ENCODE measurements at regions not wholly inside any gene's neighbourhood (a gene's known extent, or its start where the extent isn't known, plus 50 kb on each side); places are given as distances from the start of the nearest gene placed in this dataset.

- ATAC-seq (no peak), DNase-seq (no peak)
- H3K36me3 Mint-ChIP-seq, result peaks cover 0 to 16% (median 7%) of the 10 kb centered on the region in 3 donors
- peaks cover 6 to 39% (median 23%) of the 10 kb centered on the region in 5 donors for H3K27me3 Mint-ChIP-seq
- no peak overlapping the region for H3K27ac Mint-ChIP-seq
- POLR2A ChIA-PET, result no interaction called here
- no peak overlapping the region for H3K4me3 Mint-ChIP-seq
- no peaks in the 10 kb centered on the region for H3K4me1 Mint-ChIP-seq
- H3K9me3 Mint-ChIP-seq, result peaks cover 8 to 35% (median 16%) of the 10 kb centered on the region in 9 donors
Measured at GRCh38 chr2:11043245-11043644, 112.0 kb upstream of the SLC66A3 start.

GRCh38 chr2:11044201-11044600, 111.1 kb upstream of the SLC66A3 start:
- Mint-ChIP-seq H3K9me3 (peaks cover 7 to 25% (median 11%) of the 10 kb centered on the region in 9 donors), H3K27ac (no peak overlapping the region), H3K4me1 (no peaks in the 10 kb centered on the region), H3K27me3 (peaks cover 6 to 47% (median 25%) of the 10 kb centered on the region in 5 donors), H3K4me3 (no peak overlapping the region), H3K36me3 (peaks cover 0 to 9% (median 4%) of the 10 kb centered on the region in 3 donors)
- ATAC-seq (no peak), DNase-seq (no peak)
- POLR2A ChIA-PET, result no interaction called here

GRCh38 chr2:11045294-11045693, 110.0 kb upstream of the SLC66A3 start:
- DNase-seq, result no peak
- POLR2A ChIA-PET, result no interaction called here
- peaks cover 6 to 40% (median 21%) of the 10 kb centered on the region in 5 donors for H3K27me3 Mint-ChIP-seq
- H3K4me3 Mint-ChIP-seq, result no peak overlapping the region
- peaks cover 0 to 15% (median 2%) of the 10 kb centered on the region in 9 donors for H3K9me3 Mint-ChIP-seq
- H3K27ac Mint-ChIP-seq, result no peak overlapping the region
- H3K36me3 Mint-ChIP-seq, result no peaks in the 10 kb centered on the region
- ATAC-seq, result no peak
- H3K4me1 Mint-ChIP-seq, result no peaks in the 10 kb centered on the region

- ATAC-seq (no peak), DNase-seq (no peak)
- Mint-ChIP-seq H3K27ac (no peak overlapping the region), H3K4me3 (no peak overlapping the region), H3K9me3 (no peaks in the 10 kb centered on the region), H3K4me1 (no peaks in the 10 kb centered on the region), H3K36me3 (no peaks in the 10 kb centered on the region), H3K27me3 (peaks cover 1 to 22% (median 11%) of the 10 kb centered on the region in 5 donors)
- POLR2A ChIA-PET, result no interaction called here
Measured at GRCh38 chr2:11048335-11049008, 106.8 kb upstream of the SLC66A3 start.

GRCh38 chr2:11050565-11050964, 104.7 kb upstream of the SLC66A3 start:
- Mint-ChIP-seq H3K36me3 (no peaks in the 10 kb centered on the region), H3K27me3 (peaks cover 0 to 28% (median 5%) of the 10 kb centered on the region in 5 donors), H3K4me1 (no peaks in the 10 kb centered on the region), H3K9me3 (no peaks in the 10 kb centered on the region), H3K27ac (no peak overlapping the region), H3K4me3 (no peak overlapping the region)
- ATAC-seq (no peak), DNase-seq (no peak)
- POLR2A ChIA-PET, result no interaction called here

GRCh38 chr2:11051280-11051679, 104.0 kb upstream of the SLC66A3 start:
- no peak overlapping the region for H3K4me3 Mint-ChIP-seq
- POLR2A ChIA-PET, result no interaction called here
- peaks cover 0 to 28% (median 5%) of the 10 kb centered on the region in 5 donors for H3K27me3 Mint-ChIP-seq
- DNase-seq, result no peak
- no peaks in the 10 kb centered on the region for H3K9me3 Mint-ChIP-seq
- no peak for ATAC-seq
- H3K27ac Mint-ChIP-seq, result no peak overlapping the region
- H3K4me1 Mint-ChIP-seq, result no peaks in the 10 kb centered on the region
- no peaks in the 10 kb centered on the region for H3K36me3 Mint-ChIP-seq

GRCh38 chr2:11053546-11053945, 101.7 kb upstream of the SLC66A3 start:
- DNase-seq (no peak), ATAC-seq (no peak)
- H3K27ac Mint-ChIP-seq, result no peak overlapping the region
- no peak overlapping the region for H3K4me3 Mint-ChIP-seq
- H3K36me3 Mint-ChIP-seq, result no peaks in the 10 kb centered on the region
- POLR2A ChIA-PET, result no interaction called here
- H3K9me3 Mint-ChIP-seq, result peaks cover 0 to 2% (median 0%) of the 10 kb centered on the region in 9 donors
- H3K27me3 Mint-ChIP-seq, result peaks cover 5 to 26% (median 11%) of the 10 kb centered on the region in 5 donors
- no peaks in the 10 kb centered on the region for H3K4me1 Mint-ChIP-seq

- no peak for ATAC-seq
- no peaks in the 10 kb centered on the region for H3K4me1 Mint-ChIP-seq
- POLR2A ChIA-PET, result no interaction called here
- no peak for DNase-seq
- peaks cover 0 to 17% (median under 1%) of the 10 kb centered on the region in 9 donors for H3K9me3 Mint-ChIP-seq
- no peak overlapping the region for H3K27ac Mint-ChIP-seq
- H3K4me3 Mint-ChIP-seq, result no peak overlapping the region
- H3K27me3 Mint-ChIP-seq, result peaks cover 5 to 18% (median 8%) of the 10 kb centered on the region in 5 donors
- H3K36me3 Mint-ChIP-seq, result no peaks in the 10 kb centered on the region
Measured at GRCh38 chr2:11054783-11055678, 100.2 kb upstream of the SLC66A3 start.

- H3K27me3 Mint-ChIP-seq, result peaks cover 5 to 18% (median 8%) of the 10 kb centered on the region in 5 donors
- DNase-seq, result no peak
- peaks cover 3 to 24% (median 7%) of the 10 kb centered on the region in 9 donors for H3K9me3 Mint-ChIP-seq
- H3K27ac Mint-ChIP-seq, result no peak overlapping the region
- peaks cover 0 to 7% (median 0%) of the 10 kb centered on the region in 3 donors for H3K36me3 Mint-ChIP-seq
- POLR2A ChIA-PET, result no interaction called here
- ATAC-seq, result no peak
- H3K4me1 Mint-ChIP-seq, result no peaks in the 10 kb centered on the region
- H3K4me3 Mint-ChIP-seq, result no peak overlapping the region
Measured at GRCh38 chr2:11055679-11056215, 99.5 kb upstream of the SLC66A3 start.

GRCh38 chr2:11056614-11057013, 98.7 kb upstream of the SLC66A3 start:
- ATAC-seq (no peak), DNase-seq (no peak)
- Mint-ChIP-seq H3K27me3 (peaks cover 5 to 12% (median 8%) of the 10 kb centered on the region in 5 donors), H3K9me3 (peaks cover 7 to 31% (median 12%) of the 10 kb centered on the region in 9 donors), H3K27ac (no peak overlapping the region), H3K4me1 (no peaks in the 10 kb centered on the region), H3K36me3 (peaks cover 0 to 10% (median 0%) of the 10 kb centered on the region in 3 donors), H3K4me3 (no peak overlapping the region)
- POLR2A ChIA-PET, result no interaction called here

- Mint-ChIP-seq H3K4me3 (no peak overlapping the region), H3K4me1 (no peaks in the 10 kb centered on the region), H3K27ac (no peak overlapping the region), H3K9me3 (peaks cover 7 to 35% (median 13%) of the 10 kb centered on the region in 9 donors), H3K36me3 (peaks cover 0 to 10% (median 0%) of the 10 kb centered on the region in 3 donors), H3K27me3 (peaks cover 5 to 9% (median 8%) of the 10 kb centered on the region in 5 donors)
- no peak for ATAC-seq
- POLR2A ChIA-PET, result no interaction called here
- no peak for DNase-seq
Measured at GRCh38 chr2:11057031-11057430, 98.2 kb upstream of the SLC66A3 start.

- DNase-seq, result no peak
- no peaks in the 10 kb centered on the region for H3K4me1 Mint-ChIP-seq
- ATAC-seq, result no peak
- H3K36me3 Mint-ChIP-seq, result peaks cover 0 to 10% (median 3%) of the 10 kb centered on the region in 3 donors
- no peak overlapping the region for H3K4me3 Mint-ChIP-seq
- POLR2A ChIA-PET, result no interaction called here
- H3K27ac Mint-ChIP-seq, result no peak overlapping the region
- peaks cover 9 to 45% (median 18%) of the 10 kb centered on the region in 9 donors for H3K9me3 Mint-ChIP-seq
- peaks cover 5 to 10% (median 7%) of the 10 kb centered on the region in 5 donors for H3K27me3 Mint-ChIP-seq
Measured at GRCh38 chr2:11058129-11058528, 97.1 kb upstream of the SLC66A3 start.

All from naive thymus-derived CD8-positive, alpha-beta T cell (primary cell).